Loucy (cell line): ENCODE measurements at regions not wholly inside any gene's neighbourhood (a gene's known extent, or its start where the extent isn't known, plus 50 kb on each side); places are given as distances from the start of the nearest gene placed in this dataset.

ENCODE experiments used
- H2AFZ ChIP-seq: fragments of 200-600 bp; sonication (generic); 2 replicates; pipeline ENCODE4 v1.6.0; 2016; ENCODE audit warnings: antibody characterized with exemption, mild to moderate bottlenecking, low read length, moderate library complexity
- H3F3A ChIP-seq: fragments of 200-600 bp; 2 replicates; pipeline ENCODE4 v1.6.0; 2016; ENCODE audit warnings: antibody characterized with exemption, low read depth, mild to moderate bottlenecking
- H3K27me3 ChIP-seq: fragments of 200-600 bp; sonication (generic); 2 replicates; pipeline ENCODE4 v1.6.1; 2014; ENCODE audit warnings: low read length, mild to moderate bottlenecking; ENCODE audit not compliant: insufficient read depth, poor library complexity, severe bottlenecking
- H3K36me3 ChIP-seq: fragments of 200-600 bp; sonication (generic); 2 replicates; pipeline ENCODE4 v1.6.1; 2016; ENCODE audit warnings: low read length; ENCODE audit not compliant: insufficient read depth
- H3K4me1 ChIP-seq: fragments of 200-600 bp; sonication (generic); 2 replicates; pipeline ENCODE4 v1.5.1; 2014; ENCODE audit warnings: low read length, mild to moderate bottlenecking; ENCODE audit not compliant: insufficient read depth, poor library complexity, severe bottlenecking
- H3K4me2 ChIP-seq: fragments of 200-600 bp; sonication (generic); 2 replicates; pipeline ENCODE4 v1.6.0; 2014; ENCODE audit warnings: antibody characterized with exemption, low read length, low read depth, mild to moderate bottlenecking; ENCODE audit not compliant: poor library complexity, severe bottlenecking
- H3K4me3 ChIP-seq: fragments of 200-600 bp; sonication (generic); 2 replicates; pipeline ENCODE4 v1.5.1; 2014; ENCODE audit warnings: low read length, mild to moderate bottlenecking, mixed read lengths; ENCODE audit not compliant: poor library complexity, severe bottlenecking
- H3K79me2 ChIP-seq: fragments of 200-600 bp; sonication (generic); 2 replicates; pipeline ENCODE4 v1.6.1; 2014; ENCODE audit warnings: low read length; ENCODE audit not compliant: insufficient read depth
- H3K9ac ChIP-seq: fragments of 200-600 bp; sonication (generic); 2 replicates; pipeline ENCODE4 v1.6.0; 2014; ENCODE audit warnings: mild to moderate bottlenecking, low read depth, low read length, moderate library complexity; ENCODE audit not compliant: poor library complexity, severe bottlenecking
- H3K9me2 ChIP-seq: fragments of 200-600 bp; sonication (generic); replicated peaks from 2 replicates; pipeline ENCODE4 v1.6.1; 2016; ENCODE audit warnings: low read depth, low read length, mixed read lengths
- H3K9me3 ChIP-seq: fragments of 200-600 bp; sonication (generic); 2 replicates; pipeline ENCODE4 v1.6.1; 2014; ENCODE audit warnings: mild to moderate bottlenecking, antibody characterized with exemption, low read length, low read depth; ENCODE audit not compliant: insufficient read depth
- H4K20me1 ChIP-seq: fragments of 200-600 bp; sonication (generic); 2 replicates; pipeline ENCODE4 v1.6.0; 2014; ENCODE audit warnings: antibody characterized with exemption, low read length, mild to moderate bottlenecking; ENCODE audit not compliant: insufficient read depth, poor library complexity, severe bottlenecking
- CTCF ChIP-seq: fragments of 200-600 bp; sonication (generic); conservative IDR thresholded peaks from 2 replicates; pipeline ENCODE4 v1.5.1; 2014; ENCODE audit warnings: mild to moderate bottlenecking, antibody characterized with exemption, low read length
- EZH2phosphoT487 ChIP-seq: fragments of 200-600 bp; IDR thresholded peaks from 2 replicates; pipeline ENCODE4 v1.6.1; 2018; ENCODE audit warnings: antibody characterized with exemption, mild to moderate bottlenecking, moderate library complexity, borderline replicate concordance

DNA sequence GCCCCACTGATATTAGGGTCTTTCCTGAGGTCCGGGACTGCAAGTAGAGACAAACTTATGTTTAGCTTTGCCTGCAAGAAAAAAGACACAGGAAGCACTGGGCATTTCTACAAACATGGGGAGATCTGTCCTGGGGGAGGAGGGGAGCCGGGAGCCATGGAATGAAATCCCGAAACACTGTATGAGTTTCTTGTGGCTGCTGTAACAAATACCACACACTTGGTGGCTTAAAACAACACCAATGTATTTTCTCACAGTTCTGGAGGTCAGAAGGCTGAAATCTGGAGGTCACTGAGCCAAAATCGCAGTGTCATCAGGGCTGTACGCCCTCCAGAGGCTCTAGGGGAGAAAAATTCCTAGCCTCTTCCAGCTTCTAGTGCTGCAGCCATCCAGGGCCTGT lies 114.0 kb upstream of the CHST15 start:
- Histone ChIP-seq H3K36me3 (no peaks in the 10 kb centered on the region), H3K9me3 (no peaks in the 10 kb centered on the region), H3F3A (no peaks in the 10 kb centered on the region), H3K4me3 (no peak overlapping the region), H2AFZ (no peak overlapping the region), H3K27me3 (no peaks in the 10 kb centered on the region), H3K9me2 (no peaks in the 10 kb centered on the region), H3K79me2 (no peaks in the 10 kb centered on the region), H4K20me1 (no peaks in the 10 kb centered on the region), H3K4me2 (no peak overlapping the region), H3K9ac (no peak overlapping the region), H3K4me1 (no peaks in the 10 kb centered on the region)
- TF ChIP-seq EZH2phosphoT487 = no peak
- no peak for TF ChIP-seq CTCF

GRCh38 chr10:124206616-124207015 lies 113.2 kb upstream of the CHST15 start:
- no peaks in the 10 kb centered on the region for H3K36me3 ChIP-seq
- H4K20me1 ChIP-seq = no peaks in the 10 kb centered on the region
- H2AFZ ChIP-seq = no peak overlapping the region
- H3K27me3 ChIP-seq = no peaks in the 10 kb centered on the region
- H3K9me2 ChIP-seq = no peaks in the 10 kb centered on the region
- no peaks in the 10 kb centered on the region for H3K79me2 ChIP-seq
- no peaks in the 10 kb centered on the region for H3F3A ChIP-seq
- H3K4me3 ChIP-seq = no peak overlapping the region
- no peak overlapping the region for H3K4me2 ChIP-seq
- no peaks in the 10 kb centered on the region for H3K4me1 ChIP-seq
- TF ChIP-seq EZH2phosphoT487 = no peak
- no peak for TF ChIP-seq CTCF
- H3K9ac ChIP-seq = no peak overlapping the region
- H3K9me3 ChIP-seq = no peaks in the 10 kb centered on the region

DNA sequence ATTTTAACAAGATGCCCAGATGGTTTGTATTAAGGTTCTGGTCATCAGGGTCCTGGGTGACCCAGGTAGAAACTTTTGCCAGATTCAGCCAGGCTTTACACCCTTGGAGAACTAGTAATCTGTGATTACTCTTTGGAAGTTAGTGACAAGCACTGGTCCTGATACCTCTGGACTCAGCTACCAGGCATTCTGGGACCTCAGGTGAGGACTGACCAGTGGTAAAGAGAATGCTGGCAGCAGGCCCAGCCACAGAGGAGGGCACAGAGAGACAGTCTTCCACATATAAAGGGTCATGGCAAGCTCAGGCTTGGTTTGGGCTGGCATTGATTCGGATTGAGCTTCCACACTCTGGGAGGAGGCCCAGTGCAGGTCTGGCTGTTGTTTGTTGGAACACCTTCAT lies 112.0 kb upstream of the CHST15 start:
- no peaks in the 10 kb centered on the region for H4K20me1 ChIP-seq
- H3K79me2 ChIP-seq = no peaks in the 10 kb centered on the region
- no peaks in the 10 kb centered on the region for H3K27me3 ChIP-seq
- no peak overlapping the region for H3K4me3 ChIP-seq
- H2AFZ ChIP-seq = no peak overlapping the region
- no peaks in the 10 kb centered on the region for H3K4me1 ChIP-seq
- H3K36me3 ChIP-seq = no peaks in the 10 kb centered on the region
- TF ChIP-seq CTCF (no peak), EZH2phosphoT487 (no peak)
- no peaks in the 10 kb centered on the region for H3F3A ChIP-seq
- H3K9me3 ChIP-seq = no peaks in the 10 kb centered on the region
- H3K4me2 ChIP-seq = no peak overlapping the region
- no peaks in the 10 kb centered on the region for H3K9me2 ChIP-seq
- no peak overlapping the region for H3K9ac ChIP-seq
